H9 (cell line): ENCODE measurements at regions not wholly inside any gene's neighbourhood (a gene's known extent, or its start where the extent isn't known, plus 50 kb on each side); places are given as distances from the start of the nearest gene placed in this dataset.

ENCODE experiments used
- DNase-seq: peaks from one replicate; pipeline ENCODE4 v3.0.0-alpha.2; 2017
- H2AFZ ChIP-seq: one replicate; pipeline ENCODE4 v1.6.1; 2013; ENCODE audit warnings: mild to moderate bottlenecking, low read length, control low read depth, moderate library complexity
- H2AK5ac ChIP-seq: 2 replicates; pipeline ENCODE4 v1.6.1; 2013; ENCODE audit warnings: low read length, control low read depth, mixed read lengths; ENCODE audit not compliant: insufficient read length
- H2BK120ac ChIP-seq: one replicate; pipeline ENCODE4 v1.6.1; 2013; ENCODE audit warnings: low read depth, mild to moderate bottlenecking, low read length, control low read depth, inconsistent platforms; ENCODE audit not compliant: poor library complexity, severe bottlenecking
- H2BK12ac ChIP-seq: 2 replicates; pipeline ENCODE4 v1.6.1; 2013; ENCODE audit warnings: low read length, control low read depth, mixed read lengths, low read depth; ENCODE audit not compliant: insufficient read length
- H2BK15ac ChIP-seq: 2 replicates; pipeline ENCODE4 v1.6.1; 2013; ENCODE audit warnings: low read depth, low read length, control low read depth
- H2BK20ac ChIP-seq: one replicate; pipeline ENCODE4 v1.6.1; 2013; ENCODE audit warnings: low read depth, mild to moderate bottlenecking, low read length, control low read depth, inconsistent platforms; ENCODE audit not compliant: poor library complexity, severe bottlenecking
- H2BK5ac ChIP-seq: 2 replicates; pipeline ENCODE4 v1.6.1; 2013; ENCODE audit warnings: low read length, control low read depth, mixed read lengths; ENCODE audit not compliant: insufficient read length
- H3K14ac ChIP-seq: 2 replicates; pipeline ENCODE4 v1.6.1; 2013; ENCODE audit warnings: low read length, control low read depth; ENCODE audit not compliant: insufficient read depth
- H3K18ac ChIP-seq: 2 replicates; pipeline ENCODE4 v1.6.1; 2013; ENCODE audit warnings: low read depth, mild to moderate bottlenecking, mixed read lengths, low read length, control low read depth; ENCODE audit not compliant: insufficient read length
- H3K23ac ChIP-seq: 2 replicates; pipeline ENCODE4 v1.6.1; 2013; ENCODE audit warnings: low read length, control low read depth, mixed read lengths, low read depth; ENCODE audit not compliant: insufficient read length
- H3K23me2 ChIP-seq: 2 replicates; pipeline ENCODE4 v1.6.1; 2013; ENCODE audit warnings: low read depth, mild to moderate bottlenecking, mixed read lengths, low read length, control low read depth; ENCODE audit not compliant: insufficient read length, poor library complexity, severe bottlenecking
- H3K27ac ChIP-seq: 2 replicates; pipeline ENCODE4 v1.5.1; 2013; ENCODE audit warnings: low read length, control low read depth, mixed read lengths, low read depth; ENCODE audit not compliant: insufficient read length
- H3K27me3 ChIP-seq: 2 replicates; pipeline ENCODE4 v1.6.1; 2013; ENCODE audit warnings: low read length, control low read depth, inconsistent platforms; ENCODE audit not compliant: insufficient read depth
- H3K4ac ChIP-seq: 2 replicates; pipeline ENCODE4 v1.6.1; 2013; ENCODE audit warnings: low read depth, mild to moderate bottlenecking, control low read depth, inconsistent platforms, low read length, moderate library complexity
- H3K4me1 ChIP-seq: 2 replicates; pipeline ENCODE4 v1.6.1; 2013; ENCODE audit warnings: low read length, control low read depth, inconsistent platforms; ENCODE audit not compliant: insufficient read depth
- H3K4me2 ChIP-seq: 2 replicates; pipeline ENCODE4 v1.6.1; 2013; ENCODE audit warnings: low read length, control low read depth, mixed read lengths; ENCODE audit not compliant: insufficient read length, insufficient read depth
- H3K56ac ChIP-seq: 2 replicates; pipeline ENCODE4 v1.6.1; 2013; ENCODE audit warnings: low read depth, mild to moderate bottlenecking, mixed read lengths, low read length, control low read depth; ENCODE audit not compliant: insufficient read length
- H3K79me1 ChIP-seq: 2 replicates; pipeline ENCODE4 v1.6.1; 2013; ENCODE audit warnings: low read depth, mild to moderate bottlenecking, moderate library complexity, low read length, control low read depth, inconsistent platforms; ENCODE audit not compliant: insufficient read depth, poor library complexity, severe bottlenecking
- H3K79me2 ChIP-seq: 2 replicates; pipeline ENCODE4 v1.6.1; 2013; ENCODE audit warnings: low read length, control low read depth, inconsistent platforms; ENCODE audit not compliant: insufficient read depth
- H3K9ac ChIP-seq: 2 replicates; pipeline ENCODE4 v1.6.1; 2013; ENCODE audit warnings: low read length, control low read depth, mixed read lengths; ENCODE audit not compliant: insufficient read length; ENCODE audit errors: extremely low read depth
- H3K9me3 ChIP-seq: one replicate; pipeline ENCODE4 v1.6.1; 2013; ENCODE audit warnings: low read depth, low read length, inconsistent platforms; ENCODE audit not compliant: control insufficient read depth
- H3T11ph ChIP-seq: one replicate; pipeline ENCODE4 v1.6.1; 2013; ENCODE audit warnings: mild to moderate bottlenecking, low read length, control low read depth, inconsistent platforms
- H4K20me1 ChIP-seq: one replicate; pipeline ENCODE4 v1.6.1; 2013; ENCODE audit not compliant: control insufficient read depth, insufficient read length, insufficient read depth
- H4K5ac ChIP-seq: 2 replicates; pipeline ENCODE4 v1.6.1; 2013; ENCODE audit warnings: low read depth, mild to moderate bottlenecking, mixed read lengths, low read length, control low read depth; ENCODE audit not compliant: insufficient read length
- H4K8ac ChIP-seq: replicated peaks from 2 replicates; pipeline ENCODE4 v1.6.1; 2013; ENCODE audit warnings: low read length, control low read depth, mixed read lengths, low read depth; ENCODE audit not compliant: insufficient read length
- H4K91ac ChIP-seq: 2 replicates; pipeline ENCODE4 v1.6.1; 2013; ENCODE audit warnings: low read depth, mild to moderate bottlenecking, moderate library complexity, mixed read lengths, low read length, control low read depth; ENCODE audit not compliant: insufficient read length
- H3K27ac Mint-ChIP-seq, 3 experiments: 2 replicates in 2 of 3; 3 replicates in 1 of 3; pipeline ENCODE4 v1.8.0; 2020 to 2021; ENCODE audit warnings: mixed read lengths in 3 of 3, mild to moderate bottlenecking in 1 of 3, moderate library complexity in 1 of 3
- H3K27me3 Mint-ChIP-seq: 2 replicates; pipeline ENCODE4 v1.8.0; 2021; ENCODE audit warnings: low read depth, mild to moderate bottlenecking, moderate library complexity, mixed read lengths
- H3K36me3 Mint-ChIP-seq, 3 experiments: 2 replicates in 2 of 3; 3 replicates in 1 of 3; pipeline ENCODE4 v1.8.0; 2020 to 2021; ENCODE audit warnings: low read depth in 3 of 3, mixed read lengths in 3 of 3; ENCODE audit not compliant: insufficient read depth in 1 of 3
- H3K4me1 Mint-ChIP-seq, 2 experiments: 2 replicates each; pipeline ENCODE4 v1.8.0; 2020; ENCODE audit warnings: mixed read lengths in 2 of 2
- H3K4me3 Mint-ChIP-seq, 2 experiments: 2 replicates in 1 of 2; 3 replicates in 1 of 2; pipeline ENCODE4 v1.8.0; 2020 to 2021; ENCODE audit warnings: mild to moderate bottlenecking in 2 of 2, mixed read lengths in 2 of 2, moderate library complexity in 1 of 2
- H3K9me3 Mint-ChIP-seq, 2 experiments: 2 replicates in 1 of 2; 3 replicates in 1 of 2; pipeline ENCODE4 v1.8.0; 2020; ENCODE audit warnings: mild to moderate bottlenecking in 2 of 2, mixed read lengths in 2 of 2, moderate library complexity in 1 of 2
- CTCF ChIP-seq: fragments of 200-600 bp; sonication (generic); conservative IDR thresholded peaks from 3 replicates; pipeline ENCODE4 v1.8.0; 2021; ENCODE audit warnings: antibody characterized with exemption, mild to moderate bottlenecking
- WGBS: extraction: QIAGEN DNeasy Blood & Tissue Kit; methylation state at CpG from one replicate; pipeline ENCODE4 v1.1.7; 2013; ENCODE audit warnings: missing lambda C conversion rate, low lambda C conversion rate, mixed read lengths; ENCODE audit not compliant: insufficient read length; ENCODE audit errors: extremely low coverage; 5-methylcytosine and 5-hydroxymethylcytosine counted together

GRCh38 chr22:48080316-48081165, 1318.1 kb downstream of the TBC1D22A start:
- Histone ChIP-seq H3K9me3 (no peaks in the 10 kb centered on the region), H2BK15ac (no peak overlapping the region), H3K79me2 (no peaks in the 10 kb centered on the region), H2BK120ac (no peak overlapping the region), H2BK5ac (no peak overlapping the region), H2BK12ac (no peak overlapping the region), H3K27ac (no peak overlapping the region), H3K23ac (no peak overlapping the region), H4K5ac (no peak overlapping the region), H3K9ac (no peak overlapping the region), H3K14ac (no peak overlapping the region), H2BK20ac (no peak overlapping the region), H2AFZ (no peak overlapping the region), H3K4ac (no peak overlapping the region), H2AK5ac (no peak overlapping the region), H4K91ac (no peak overlapping the region), H3K4me2 (no peak overlapping the region), H4K8ac (no peak overlapping the region), H3K4me1 (no peaks in the 10 kb centered on the region), H4K20me1 (no peaks in the 10 kb centered on the region), H3K56ac (no peak overlapping the region), H3K23me2 (no peaks in the 10 kb centered on the region), H3T11ph (no peak overlapping the region), H3K18ac (no peak overlapping the region), H3K79me1 (no peaks in the 10 kb centered on the region), H3K27me3 (no peaks in the 10 kb centered on the region)
- no peak for DNase-seq
- 100% methylated on average over 2 of the region's 21 CpGs for WGBS
- H3K36me3 Mint-ChIP-seq: peaks cover 0 to 11% (median 2%) of the 10 kb centered on the region in 3 experiments; a peak in 4 of 7 replicates
- peaks cover 36 to 41% of the 10 kb centered on the region in 2 experiments for H3K4me1 Mint-ChIP-seq
- no peak overlapping the region for H3K4me3 Mint-ChIP-seq
- H3K27me3 Mint-ChIP-seq: peaks cover 16% of the 10 kb centered on the region
- no peak for TF ChIP-seq CTCF
- no peak overlapping the region for H3K27ac Mint-ChIP-seq
- peaks cover 3 to 6% of the 10 kb centered on the region in 2 experiments; a peak in 4 of 5 replicates for H3K9me3 Mint-ChIP-seq
